Fibroblast of lung (primary cell): ENCODE measurements at regions not wholly inside any gene's neighbourhood (a gene's known extent, or its start where the extent isn't known, plus 50 kb on each side); places are given as distances from the start of the nearest gene placed in this dataset.

Experiments used
- DNase-seq, 2 donors: peaks; one replicate each; pipeline versions ENCODE4 v3.0.0 to v3.0.0-alpha.2; 2010; ENCODE audit warnings: low read depth in 2 of 2
- H2AFZ ChIP-seq: 2 replicates; pipeline ENCODE4 v1.5.1; 2012; ENCODE audit warnings: low read length, control low read depth, inconsistent platforms
- H3K27ac ChIP-seq: 2 replicates; pipeline ENCODE4 v1.5.1; 2011; ENCODE audit warnings: low read length, control low read depth; ENCODE audit not compliant: insufficient read depth
- H3K27me3 ChIP-seq: 2 replicates; pipeline ENCODE4 v1.5.1; 2011; ENCODE audit warnings: mild to moderate bottlenecking, low read length; ENCODE audit not compliant: control insufficient read depth, insufficient read depth
- H3K36me3 ChIP-seq: 2 replicates; pipeline ENCODE4 v1.5.1; 2011; ENCODE audit warnings: low read length; ENCODE audit not compliant: control insufficient read depth, insufficient read depth
- H3K4me1 ChIP-seq: 2 replicates; pipeline ENCODE4 v1.5.1; 2011; ENCODE audit warnings: low read length; ENCODE audit not compliant: control insufficient read depth, insufficient read depth; ENCODE audit errors: extremely low read depth
- H3K4me2 ChIP-seq: 2 replicates; pipeline ENCODE4 v1.5.1; 2011; ENCODE audit warnings: low read length, control low read depth; ENCODE audit not compliant: insufficient read depth; ENCODE audit errors: extremely low read depth
- H3K4me3 ChIP-seq, 4 experiments: fragments of 200-600 bp in 1 of 4; sonication (generic) in 1 of 4; replicated peaks in 1 of 4; 2 replicates each; pipeline ENCODE4 v1.5.1; 2011 to 2016; ENCODE audit warnings: low read length in 4 of 4, low read depth in 3 of 4, mild to moderate bottlenecking in 3 of 4, control low read depth in 2 of 4, inconsistent platforms in 1 of 4, mixed read lengths in 1 of 4; ENCODE audit not compliant: insufficient read depth in 1 of 4; ENCODE audit errors: control extremely low read depth in 1 of 4
- H3K79me2 ChIP-seq: 2 replicates; pipeline ENCODE4 v1.5.1; 2012; ENCODE audit warnings: mild to moderate bottlenecking, low read length, inconsistent platforms; ENCODE audit not compliant: control insufficient read depth, insufficient read depth
- H3K9ac ChIP-seq: 2 replicates; pipeline ENCODE4 v1.5.1; 2011; ENCODE audit warnings: mild to moderate bottlenecking, low read length, control low read depth; ENCODE audit not compliant: insufficient read depth
- H3K9me3 ChIP-seq: 2 replicates; pipeline ENCODE4 v1.5.1; 2012; ENCODE audit warnings: low read depth, low read length; ENCODE audit not compliant: control insufficient read depth, insufficient read depth
- H4K20me1 ChIP-seq: 2 replicates; pipeline ENCODE4 v1.5.1; 2011; ENCODE audit warnings: low read length; ENCODE audit not compliant: control insufficient read depth, insufficient read depth; ENCODE audit errors: extremely low read depth
- CTCF ChIP-seq, 2 donors: IDR thresholded peaks in 1 of 2; conservative IDR thresholded peaks in 1 of 2; 1 replicate in 1 of 2; 2 replicates in 1 of 2; pipeline ENCODE4 v1.5.1; 2011 to 2012; ENCODE audit warnings: low read length in 2 of 2, control low read depth in 1 of 2, inconsistent platforms in 1 of 2, low read depth in 1 of 2, mild to moderate bottlenecking in 1 of 2
- EZH2 ChIP-seq: IDR thresholded peaks from 2 replicates; pipeline ENCODE4 v1.5.1; 2012; ENCODE audit warnings: low read length, control low read depth, mild to moderate bottlenecking; ENCODE audit errors: missing control alignments

GRCh38 chr6:95923518-95923917, 92.3 kb upstream of the FUT9 start:
- no peak overlapping the region for H3K4me2 ChIP-seq
- H3K4me1 ChIP-seq = no peaks in the 10 kb centered on the region
- no peaks in the 10 kb centered on the region for H4K20me1 ChIP-seq
- no peak overlapping the region for H3K9ac ChIP-seq
- H3K4me3 ChIP-seq = no peak overlapping the region
- no peak for TF ChIP-seq CTCF (conservative IDR thresholded peaks at IDR 0.05 in 1 of 2, IDR thresholded peaks at IDR 0.05 in 1 of 2; ENCODE audit: low read depth in 1 of 2, low read length in 2 of 2)
- H3K27ac ChIP-seq = no peak overlapping the region
- H3K36me3 ChIP-seq = no peaks in the 10 kb centered on the region
- DNase-seq = no peak
- H3K79me2 ChIP-seq = no peaks in the 10 kb centered on the region
- H3K27me3 ChIP-seq = no peaks in the 10 kb centered on the region
- no peaks in the 10 kb centered on the region for H3K9me3 ChIP-seq
- H2AFZ ChIP-seq = no peak overlapping the region

GRCh38 chr6:95935736-95936135, 80.0 kb upstream of the FUT9 start:
- Histone ChIP-seq H3K4me1 (no peaks in the 10 kb centered on the region), H3K27ac (no peak overlapping the region), H2AFZ (no peak overlapping the region), H3K4me2 (no peak overlapping the region), H3K27me3 (no peaks in the 10 kb centered on the region), H3K9ac (no peak overlapping the region), H4K20me1 (no peaks in the 10 kb centered on the region), H3K79me2 (no peaks in the 10 kb centered on the region), H3K4me3 (no peak overlapping the region), H3K36me3 (no peaks in the 10 kb centered on the region), H3K9me3 (no peaks in the 10 kb centered on the region)
- DNase-seq = no peak
- TF ChIP-seq CTCF (conservative IDR thresholded peaks at IDR 0.05 in 1 of 2, IDR thresholded peaks at IDR 0.05 in 1 of 2; ENCODE audit: low read depth in 1 of 2, low read length in 2 of 2) (no peak), EZH2 (no peak)

- H3K27ac ChIP-seq = no peak overlapping the region
- no peak overlapping the region for H3K4me2 ChIP-seq
- no peaks in the 10 kb centered on the region for H3K9me3 ChIP-seq
- H3K4me1 ChIP-seq = no peaks in the 10 kb centered on the region
- no peak for DNase-seq
- no peaks in the 10 kb centered on the region for H3K79me2 ChIP-seq
- H3K4me3 ChIP-seq = no peak overlapping the region
- H4K20me1 ChIP-seq = no peaks in the 10 kb centered on the region
- H3K36me3 ChIP-seq = no peaks in the 10 kb centered on the region
- H3K9ac ChIP-seq = no peak overlapping the region
- TF ChIP-seq CTCF (conservative IDR thresholded peaks at IDR 0.05 in 1 of 2, IDR thresholded peaks at IDR 0.05 in 1 of 2; ENCODE audit: low read depth in 1 of 2, low read length in 2 of 2) = no peak
- no peak for TF ChIP-seq EZH2
- no peak overlapping the region for H2AFZ ChIP-seq
- H3K27me3 ChIP-seq = no peaks in the 10 kb centered on the region
Measured at GRCh38 chr6:95946906-95947305, 68.9 kb upstream of the FUT9 start.
